ENCODE measurements at regions not wholly inside any gene's neighbourhood (a gene's known extent, or its start where the extent isn't known, plus 50 kb on each side); places are given as distances from the start of the nearest gene placed in this dataset.

GRCh38 chr7:35499226-35499625, 195.7 kb downstream of the HERPUD2 start:
- no peak for DNase-seq (ENCODE audit: low spot score)

GRCh38 chr7:35498416-35498815, 196.5 kb downstream of the HERPUD2 start:
- DNase-seq (ENCODE audit: low spot score), result no peak

GRCh38 chr7:35495844-35496243, 199.1 kb downstream of the HERPUD2 start:
- DNase-seq (ENCODE audit: low spot score), result no peak

GRCh38 chr7:35495377-35495776, 199.6 kb downstream of the HERPUD2 start:
- DNase-seq (ENCODE audit: low spot score), result no peak

- no peak for DNase-seq (ENCODE audit: low spot score)
These were observed 200.5 kb downstream of the HERPUD2 start for GRCh38 chr7:35494407-35494806.

- no peak for DNase-seq (ENCODE audit: low spot score)
These were observed 202.3 kb downstream of the HERPUD2 start for GRCh38 chr7:35492451-35493175.

- no peak for DNase-seq (ENCODE audit: low spot score)
These were observed 203.7 kb downstream of the HERPUD2 start for GRCh38 chr7:35491233-35491632.

GRCh38 chr7:35487841-35488240, 207.1 kb downstream of the HERPUD2 start:
- no peak for DNase-seq (ENCODE audit: low spot score)

GRCh38 chr7:35487402-35487801, 207.5 kb downstream of the HERPUD2 start:
- DNase-seq (ENCODE audit: low spot score), result no peak

GRCh38 chr7:35485436-35485835, 209.5 kb downstream of the HERPUD2 start:
- DNase-seq (ENCODE audit: low spot score), result no peak

GRCh38 chr7:35483568-35483967, 211.4 kb downstream of the HERPUD2 start:
- no peak for DNase-seq (ENCODE audit: low spot score)

- no peak for DNase-seq (ENCODE audit: low spot score)
These were observed 212.7 kb downstream of the HERPUD2 start for GRCh38 chr7:35482231-35482630.

GRCh38 chr7:35480806-35481205, 214.1 kb downstream of the HERPUD2 start:
- no peak for DNase-seq (ENCODE audit: low spot score)

GRCh38 chr7:35477609-35478008, 217.3 kb downstream of the HERPUD2 start:
- DNase-seq (ENCODE audit: low spot score), result no peak

GRCh38 chr7:35474100-35474499, 220.2 kb upstream of the TBX20 start:
- DNase-seq (ENCODE audit: low spot score), result peak; percentile 12

- no peak for DNase-seq (ENCODE audit: low spot score)
These were observed 214.7 kb upstream of the TBX20 start for GRCh38 chr7:35468606-35469005.

GRCh38 chr7:35467456-35467978, 213.6 kb upstream of the TBX20 start:
- DNase-seq (ENCODE audit: low spot score), result no peak

GRCh38 chr7:35465791-35466336, 212.0 kb upstream of the TBX20 start:
- no peak for DNase-seq (ENCODE audit: low spot score)

GRCh38 chr7:35463751-35464150, 209.9 kb upstream of the TBX20 start:
- no peak for DNase-seq (ENCODE audit: low spot score)

- peak; percentile 10 for DNase-seq (ENCODE audit: low spot score)
These were observed 209.3 kb upstream of the TBX20 start for GRCh38 chr7:35463176-35463700.

- DNase-seq (ENCODE audit: low spot score), result no peak
These were observed 200.9 kb upstream of the TBX20 start for GRCh38 chr7:35454575-35455385.

GRCh38 chr7:35450456-35451214, 196.7 kb upstream of the TBX20 start:
- DNase-seq (ENCODE audit: low spot score), result no peak

All from LoVo (cell line).